ENCODE measurements at regions not wholly inside any gene's neighbourhood (a gene's known extent, or its start where the extent isn't known, plus 50 kb on each side); places are given as distances from the start of the nearest gene placed in this dataset.

DNA sequence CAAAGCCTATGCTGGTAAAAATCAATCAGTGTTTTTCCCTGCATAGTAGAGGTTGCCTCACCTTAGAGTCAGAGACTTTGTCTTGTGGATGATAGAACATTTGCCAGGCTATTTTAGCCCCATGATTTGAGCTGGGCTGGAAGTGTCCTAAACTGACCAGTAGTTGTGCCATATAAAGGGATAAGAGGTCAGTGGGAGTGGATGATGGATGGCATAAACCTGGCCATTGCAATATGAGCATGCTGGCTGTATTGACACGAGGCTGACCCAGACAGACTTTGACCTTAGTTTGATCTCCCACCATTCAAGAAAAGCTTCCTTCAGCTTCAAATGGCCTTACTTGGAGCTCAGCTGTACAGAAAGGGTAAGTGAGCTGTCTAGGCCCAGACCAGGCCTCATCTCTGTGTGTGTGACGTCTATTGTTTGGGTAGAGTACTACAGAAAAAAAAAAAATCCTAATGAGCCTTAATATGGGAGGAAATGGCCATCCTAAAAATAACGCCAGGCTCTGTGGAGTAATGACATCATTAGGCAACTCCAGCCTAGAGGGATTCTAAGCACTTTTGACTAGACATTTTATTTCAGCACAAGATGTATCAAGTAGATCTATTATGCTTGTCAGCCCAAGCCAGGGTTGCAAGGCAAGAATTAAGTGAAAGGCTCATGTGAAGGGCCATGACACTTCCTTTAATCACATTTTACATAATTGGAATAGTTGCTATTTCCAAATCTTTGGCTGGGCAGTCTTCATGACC is 51.3 kb upstream of the CADM1 start:
- DNase-seq (ENCODE audit: low spot score), result no peak
